OCI-LY7 (cell line): ENCODE measurements at regions not wholly inside any gene's neighbourhood (a gene's known extent, or its start where the extent isn't known, plus 50 kb on each side); places are given as distances from the start of the nearest gene placed in this dataset.

Experiments used
- BruUV-seq: library from RNA; stranded (reverse); fragments of 400-500 nt; replicated peaks from 2 replicates; lab custom pipeline; 2021; lab: Mats Ljungman, UMichigan
- CTCF ChIA-PET: fragments of 300-600 bp; sonication (Branson Sonifier 250); formaldehyde crosslinking; loops from one replicate; lab custom pipeline; 2022; ENCODE audit warnings: antibody characterized with exemption; ENCODE audit not compliant: unreplicated experiment; lab: Charles Lee
- POLR2A ChIA-PET: fragments of 300-600 bp; sonication (Branson Sonifier 250); formaldehyde crosslinking; loops from one replicate; lab custom pipeline; 2022; ENCODE audit warnings: antibody characterized with exemption; lab: Charles Lee
- DNase-seq: peaks from one replicate; pipeline ENCODE4 v3.0.0-alpha.2; 2015; ENCODE audit warnings: low spot score
- H2AFZ ChIP-seq: fragments of 200-600 bp; sonication (generic), shearing (Covaris generic); 2 replicates; pipeline ENCODE4 v1.6.1; 2014; ENCODE audit warnings: mild to moderate bottlenecking, antibody characterized with exemption, low read length, moderate library complexity
- H3K27ac ChIP-seq: fragments of 200-600 bp; sonication (generic); 2 replicates; pipeline ENCODE4 v1.5.1; 2014; ENCODE audit warnings: mixed run types, low read depth, mild to moderate bottlenecking, moderate library complexity, low read length, inconsistent platforms; ENCODE audit not compliant: poor library complexity, severe bottlenecking
- H3K36me3 ChIP-seq: fragments of 200-600 bp; sonication (generic); 2 replicates; pipeline ENCODE4 v1.6.1; 2014; ENCODE audit warnings: mild to moderate bottlenecking, antibody characterized with exemption, low read length, moderate library complexity, mixed read lengths; ENCODE audit not compliant: insufficient read depth
- H3K4me1 ChIP-seq: fragments of 200-600 bp; sonication (generic); 2 replicates; pipeline ENCODE4 v1.5.1; 2014; ENCODE audit warnings: mild to moderate bottlenecking, low read length; ENCODE audit not compliant: insufficient read depth, poor library complexity, severe bottlenecking
- H3K4me2 ChIP-seq: fragments of 200-600 bp; sonication (generic); 2 replicates; pipeline ENCODE4 v1.6.1; 2014; ENCODE audit warnings: mild to moderate bottlenecking, low read length
- H3K4me3 ChIP-seq: fragments of 200-600 bp; sonication (generic); 2 replicates; pipeline ENCODE4 v1.5.1; 2014; ENCODE audit warnings: mild to moderate bottlenecking, low read depth, low read length; ENCODE audit not compliant: poor library complexity, severe bottlenecking
- H3K79me2 ChIP-seq: fragments of 200-600 bp; sonication (generic); 2 replicates; pipeline ENCODE4 v1.6.1; 2016; ENCODE audit warnings: low read depth, mild to moderate bottlenecking, low read length, moderate library complexity, mixed read lengths; ENCODE audit not compliant: insufficient read depth
- H3K9me2 ChIP-seq: fragments of 200-600 bp; sonication (generic); 2 replicates; pipeline ENCODE4 v1.6.1; 2016; ENCODE audit warnings: mild to moderate bottlenecking, low read length, mixed read lengths; ENCODE audit not compliant: insufficient read depth
- H3K9me3 ChIP-seq: fragments of 200-600 bp; sonication (generic); 2 replicates; pipeline ENCODE4 v1.6.1; 2014; ENCODE audit warnings: mild to moderate bottlenecking, mixed run types, low read length, mixed read lengths
- H4K20me1 ChIP-seq: fragments of 200-600 bp; sonication (generic); 2 replicates; pipeline ENCODE4 v1.6.1; 2014; ENCODE audit warnings: mild to moderate bottlenecking, antibody characterized with exemption, low read length, moderate library complexity, mixed read lengths; ENCODE audit not compliant: insufficient read depth
- CTCF ChIP-seq: fragments of 200-600 bp; sonication (generic); conservative IDR thresholded peaks from 2 replicates; pipeline ENCODE4 v1.5.1; 2014; ENCODE audit warnings: mild to moderate bottlenecking, antibody characterized with exemption, low read length, moderate library complexity, mixed read lengths
- EZH2phosphoT487 ChIP-seq: fragments of 200-600 bp; sonication (generic); IDR thresholded peaks from 2 replicates; pipeline ENCODE4 v1.6.1; 2018; ENCODE audit warnings: low read depth, borderline replicate concordance, mild to moderate bottlenecking, mixed run types, antibody characterized with exemption, low read length, moderate library complexity, mixed read lengths
- intact Hi-C: fragments of 100-400 bp; cut with micrococcal nuclease; formaldehyde crosslinking; loops from one replicate; pipeline ENCODE4 v1.10.0; 2022; ENCODE audit not compliant: unreplicated experiment

GRCh38 chr4:136103616-136104015 lies 1428.7 kb downstream of the PCDH18 start:
- Histone ChIP-seq H3K4me1 (no peaks in the 10 kb centered on the region), H3K9me3 (0 out of 2 replicates have a peak, but pooled peaks cover 5% of the 10 kb centered on the region), H3K9me2 (no peaks in the 10 kb centered on the region), H3K79me2 (no peaks in the 10 kb centered on the region), H2AFZ (no peak overlapping the region), H4K20me1 (no peaks in the 10 kb centered on the region), H3K4me3 (no peak overlapping the region), H3K4me2 (no peak overlapping the region), H3K27ac (no peak overlapping the region), H3K36me3 (no peaks in the 10 kb centered on the region)
- TF ChIP-seq EZH2phosphoT487 (no peak), CTCF (no peak)
- BruUV-seq: no TSS peak
- intact Hi-C loops: no loop called here
- CTCF ChIA-PET: no interaction called here
- POLR2A ChIA-PET: no interaction called here
- DNase-seq: no peak

GRCh38 chr4:136097676-136098075 lies 1434.6 kb downstream of the PCDH18 start:
- no TSS peak for BruUV-seq
- Histone ChIP-seq H3K4me2 (no peak overlapping the region), H3K27ac (no peak overlapping the region), H3K4me1 (no peaks in the 10 kb centered on the region), H3K9me3 (0 out of 2 replicates have a peak, but pooled peaks cover 8% of the 10 kb centered on the region), H4K20me1 (no peaks in the 10 kb centered on the region), H3K79me2 (no peaks in the 10 kb centered on the region), H3K9me2 (no peaks in the 10 kb centered on the region), H3K4me3 (no peak overlapping the region), H2AFZ (no peak overlapping the region), H3K36me3 (no peaks in the 10 kb centered on the region)
- intact Hi-C loops: no loop called here
- no peak for DNase-seq
- ChIA-PET POLR2A (interaction anchor here (0.6 kb wide), 1 partner anchor 604 kb away, joined by 3 read pairs; no protein-coding TSS in a partner anchor), CTCF (no interaction called here)
- TF ChIP-seq EZH2phosphoT487 (no peak), CTCF (no peak)

GRCh38 chr4:136088211-136088867 lies 1444.0 kb downstream of the PCDH18 start:
- H4K20me1 ChIP-seq: no peaks in the 10 kb centered on the region
- no peak for DNase-seq
- no peaks in the 10 kb centered on the region for H3K36me3 ChIP-seq
- CTCF ChIA-PET: no interaction called here
- TF ChIP-seq EZH2phosphoT487: no peak
- TF ChIP-seq CTCF: no peak
- no peaks in the 10 kb centered on the region for H3K9me3 ChIP-seq
- intact Hi-C loops: no loop called here
- POLR2A ChIA-PET: interaction anchor here (0.9 kb wide), 1 partner anchor 9 kb away, joined by 3 read pairs; no protein-coding TSS in a partner anchor
- no peaks in the 10 kb centered on the region for H3K79me2 ChIP-seq
- no peak overlapping the region for H2AFZ ChIP-seq
- no peaks in the 10 kb centered on the region for H3K9me2 ChIP-seq
- no peak overlapping the region for H3K27ac ChIP-seq
- H3K4me2 ChIP-seq: no peak overlapping the region
- H3K4me3 ChIP-seq: no peak overlapping the region
- no TSS peak for BruUV-seq
- H3K4me1 ChIP-seq: no peaks in the 10 kb centered on the region
